GM23338 (cell line): ENCODE measurements at regions not wholly inside any gene's neighbourhood (a gene's known extent, or its start where the extent isn't known, plus 50 kb on each side); places are given as distances from the start of the nearest gene placed in this dataset.

Experiments
- CTCF ChIP-seq, 2 experiments: fragments of 200-600 bp in 1 of 2; sonication (generic) in 1 of 2; conservative IDR thresholded peaks; 2 replicates each; pipeline versions ENCODE4 v1.5.1 to v1.6.1; 2016 to 2017; ENCODE audit warnings: antibody characterized with exemption in 2 of 2, low read depth in 2 of 2, mild to moderate bottlenecking in 2 of 2, moderate library complexity in 1 of 2
- POLR2AphosphoS5 ChIP-seq: IDR thresholded peaks from 2 replicates; pipeline ENCODE4 v1.6.1; 2016; ENCODE audit warnings: antibody characterized with exemption, low read depth
- TF ChIP-seq, protein P1 (sequence below): IDR thresholded peaks from one replicate; pipeline ENCODE4 v1.6.1; 2018; ENCODE audit warnings: antibody characterized with exemption; ENCODE audit not compliant: unreplicated experiment

DNA sequence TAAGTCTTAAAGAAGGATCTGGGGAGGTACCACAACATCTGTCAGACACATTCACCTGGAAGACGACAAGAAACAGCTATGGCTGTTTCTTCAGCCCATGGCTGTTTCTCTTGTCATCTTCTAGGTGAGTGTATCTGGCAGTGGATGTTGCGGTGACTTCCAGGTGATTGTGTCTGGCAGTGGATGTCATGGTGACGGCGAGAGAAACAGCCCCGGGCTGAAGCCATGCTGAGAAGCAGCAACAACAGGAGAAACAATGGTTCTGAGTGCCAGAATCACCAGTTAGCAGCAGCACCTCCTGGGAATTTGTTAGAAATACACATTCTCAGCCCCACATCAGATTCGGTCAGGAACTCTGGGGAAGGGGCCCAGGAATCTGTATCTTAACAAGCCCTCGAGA is 68.6 kb upstream of the SYPL1 start:
- TF ChIP-seq POLR2AphosphoS5 (no peak), CTCF (conservative IDR thresholded peaks at IDR 0.05; ENCODE audit: low read depth in 2 of 2) (no peak)
- TF ChIP-seq, protein P1, sequence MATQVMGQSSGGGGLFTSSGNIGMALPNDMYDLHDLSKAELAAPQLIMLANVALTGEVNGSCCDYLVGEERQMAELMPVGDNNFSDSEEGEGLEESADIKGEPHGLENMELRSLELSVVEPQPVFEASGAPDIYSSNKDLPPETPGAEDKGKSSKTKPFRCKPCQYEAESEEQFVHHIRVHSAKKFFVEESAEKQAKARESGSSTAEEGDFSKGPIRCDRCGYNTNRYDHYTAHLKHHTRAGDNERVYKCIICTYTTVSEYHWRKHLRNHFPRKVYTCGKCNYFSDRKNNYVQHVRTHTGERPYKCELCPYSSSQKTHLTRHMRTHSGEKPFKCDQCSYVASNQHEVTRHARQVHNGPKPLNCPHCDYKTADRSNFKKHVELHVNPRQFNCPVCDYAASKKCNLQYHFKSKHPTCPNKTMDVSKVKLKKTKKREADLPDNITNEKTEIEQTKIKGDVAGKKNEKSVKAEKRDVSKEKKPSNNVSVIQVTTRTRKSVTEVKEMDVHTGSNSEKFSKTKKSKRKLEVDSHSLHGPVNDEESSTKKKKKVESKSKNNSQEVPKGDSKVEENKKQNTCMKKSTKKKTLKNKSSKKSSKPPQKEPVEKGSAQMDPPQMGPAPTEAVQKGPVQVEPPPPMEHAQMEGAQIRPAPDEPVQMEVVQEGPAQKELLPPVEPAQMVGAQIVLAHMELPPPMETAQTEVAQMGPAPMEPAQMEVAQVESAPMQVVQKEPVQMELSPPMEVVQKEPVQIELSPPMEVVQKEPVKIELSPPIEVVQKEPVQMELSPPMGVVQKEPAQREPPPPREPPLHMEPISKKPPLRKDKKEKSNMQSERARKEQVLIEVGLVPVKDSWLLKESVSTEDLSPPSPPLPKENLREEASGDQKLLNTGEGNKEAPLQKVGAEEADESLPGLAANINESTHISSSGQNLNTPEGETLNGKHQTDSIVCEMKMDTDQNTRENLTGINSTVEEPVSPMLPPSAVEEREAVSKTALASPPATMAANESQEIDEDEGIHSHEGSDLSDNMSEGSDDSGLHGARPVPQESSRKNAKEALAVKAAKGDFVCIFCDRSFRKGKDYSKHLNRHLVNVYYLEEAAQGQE, result no peak
